ENCODE measurements at regions not wholly inside any gene's neighbourhood (a gene's known extent, or its start where the extent isn't known, plus 50 kb on each side); places are given as distances from the start of the nearest gene placed in this dataset.
A peak's percentile ranks its signal among the peaks of the same experiment; 100 is the strongest.

- ChIA-PET RAD21 (ENCODE audit: low non-redundant PET in 1 of 2, low total read pairs in 2 of 2, uncharacterized antibody in 2 of 2, unreplicated experiment in 2 of 2) (no interaction called here), POLR2A (no interaction called here), CTCF (no interaction called here)
- Histone ChIP-seq H3K9ac (ENCODE audit: low read length) (no peak overlapping the region), H4K20me1 (ENCODE audit: insufficient read depth) (no peaks in the 10 kb centered on the region), H3K4me3 (replicated peaks in 1 of 2; ENCODE audit: low read depth in 1 of 2, low read length in 2 of 2) (no peak overlapping the region), H3K36me3 (ENCODE audit: control insufficient read depth in 1 of 2, insufficient read depth in 2 of 2, low read length in 2 of 2) (no peaks in the 10 kb centered on the region), H3K4me1 (ENCODE audit: control insufficient read depth in 1 of 2, insufficient read depth in 2 of 2, low read length in 2 of 2) (peaks cover 0 to 15% of the 10 kb centered on the region in 2 experiments; a peak in 2 of 4 replicates), H3K4me2 (ENCODE audit: low read length) (peak overlapping the region; percentile 17), H3K9me3 (ENCODE audit: control insufficient read depth in 1 of 2, insufficient read depth in 1 of 2, low read depth in 1 of 2, low read length in 2 of 2) (no peaks in the 10 kb centered on the region), H3K79me2 (ENCODE audit: insufficient read depth, low read length) (no peaks in the 10 kb centered on the region), H2AFZ (ENCODE audit: low read depth, low read length, poor library complexity, severe bottlenecking) (no peak overlapping the region), H3K27ac (ENCODE audit: low read depth, low read length) (no peak overlapping the region), H3K27me3 (ENCODE audit: insufficient read depth, low read length) (no peaks in the 10 kb centered on the region), H3K9me2 (ENCODE audit: insufficient read depth) (no peaks in the 10 kb centered on the region)
- intact Hi-C loops (cut with micrococcal nuclease), result no loop called here
- TF ChIP-seq FOSL1 (IDR thresholded peaks at IDR 0.05; ENCODE audit: low read depth) (no peak), SRF (IDR thresholded peaks at IDR 0.05; ENCODE audit: low read depth) (no peak), SP1 (IDR thresholded peaks at IDR 0.05; ENCODE audit: low read depth) (no peak), YY1 (IDR thresholded peaks at IDR 0.05; ENCODE audit: extremely low read depth, insufficient replicate concordance, low read depth, low read length) (no peak), EGR1 (IDR thresholded peaks at IDR 0.05; ENCODE audit: low read depth) (no peak), MAX (IDR thresholded peaks at IDR 0.05) (no peak), TCF7L2 (IDR thresholded peaks at IDR 0.05; ENCODE audit: borderline replicate concordance, extremely low read depth, insufficient read depth, insufficient read length) (no peak), ELF1 (IDR thresholded peaks at IDR 0.05; ENCODE audit: borderline replicate concordance, low read depth) (no peak), SIN3A (IDR thresholded peaks at IDR 0.05; ENCODE audit: low read depth) (no peak), EZH2 (IDR thresholded peaks at IDR 0.05) (no peak), POLR2AphosphoS5 (IDR thresholded peaks at IDR 0.05; ENCODE audit: low read depth, low read length) (no peak), JUND (IDR thresholded peaks at IDR 0.05) (no peak)
- TF ChIP-seq, protein P1, sequence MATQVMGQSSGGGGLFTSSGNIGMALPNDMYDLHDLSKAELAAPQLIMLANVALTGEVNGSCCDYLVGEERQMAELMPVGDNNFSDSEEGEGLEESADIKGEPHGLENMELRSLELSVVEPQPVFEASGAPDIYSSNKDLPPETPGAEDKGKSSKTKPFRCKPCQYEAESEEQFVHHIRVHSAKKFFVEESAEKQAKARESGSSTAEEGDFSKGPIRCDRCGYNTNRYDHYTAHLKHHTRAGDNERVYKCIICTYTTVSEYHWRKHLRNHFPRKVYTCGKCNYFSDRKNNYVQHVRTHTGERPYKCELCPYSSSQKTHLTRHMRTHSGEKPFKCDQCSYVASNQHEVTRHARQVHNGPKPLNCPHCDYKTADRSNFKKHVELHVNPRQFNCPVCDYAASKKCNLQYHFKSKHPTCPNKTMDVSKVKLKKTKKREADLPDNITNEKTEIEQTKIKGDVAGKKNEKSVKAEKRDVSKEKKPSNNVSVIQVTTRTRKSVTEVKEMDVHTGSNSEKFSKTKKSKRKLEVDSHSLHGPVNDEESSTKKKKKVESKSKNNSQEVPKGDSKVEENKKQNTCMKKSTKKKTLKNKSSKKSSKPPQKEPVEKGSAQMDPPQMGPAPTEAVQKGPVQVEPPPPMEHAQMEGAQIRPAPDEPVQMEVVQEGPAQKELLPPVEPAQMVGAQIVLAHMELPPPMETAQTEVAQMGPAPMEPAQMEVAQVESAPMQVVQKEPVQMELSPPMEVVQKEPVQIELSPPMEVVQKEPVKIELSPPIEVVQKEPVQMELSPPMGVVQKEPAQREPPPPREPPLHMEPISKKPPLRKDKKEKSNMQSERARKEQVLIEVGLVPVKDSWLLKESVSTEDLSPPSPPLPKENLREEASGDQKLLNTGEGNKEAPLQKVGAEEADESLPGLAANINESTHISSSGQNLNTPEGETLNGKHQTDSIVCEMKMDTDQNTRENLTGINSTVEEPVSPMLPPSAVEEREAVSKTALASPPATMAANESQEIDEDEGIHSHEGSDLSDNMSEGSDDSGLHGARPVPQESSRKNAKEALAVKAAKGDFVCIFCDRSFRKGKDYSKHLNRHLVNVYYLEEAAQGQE (IDR thresholded peaks at IDR 0.05; ENCODE audit: low read depth), result no peak
- TF ChIP-seq, protein P2, sequence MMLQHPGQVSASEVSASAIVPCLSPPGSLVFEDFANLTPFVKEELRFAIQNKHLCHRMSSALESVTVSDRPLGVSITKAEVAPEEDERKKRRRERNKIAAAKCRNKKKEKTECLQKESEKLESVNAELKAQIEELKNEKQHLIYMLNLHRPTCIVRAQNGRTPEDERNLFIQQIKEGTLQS (IDR thresholded peaks at IDR 0.05), result no peak
- TF ChIP-seq, protein P3, sequence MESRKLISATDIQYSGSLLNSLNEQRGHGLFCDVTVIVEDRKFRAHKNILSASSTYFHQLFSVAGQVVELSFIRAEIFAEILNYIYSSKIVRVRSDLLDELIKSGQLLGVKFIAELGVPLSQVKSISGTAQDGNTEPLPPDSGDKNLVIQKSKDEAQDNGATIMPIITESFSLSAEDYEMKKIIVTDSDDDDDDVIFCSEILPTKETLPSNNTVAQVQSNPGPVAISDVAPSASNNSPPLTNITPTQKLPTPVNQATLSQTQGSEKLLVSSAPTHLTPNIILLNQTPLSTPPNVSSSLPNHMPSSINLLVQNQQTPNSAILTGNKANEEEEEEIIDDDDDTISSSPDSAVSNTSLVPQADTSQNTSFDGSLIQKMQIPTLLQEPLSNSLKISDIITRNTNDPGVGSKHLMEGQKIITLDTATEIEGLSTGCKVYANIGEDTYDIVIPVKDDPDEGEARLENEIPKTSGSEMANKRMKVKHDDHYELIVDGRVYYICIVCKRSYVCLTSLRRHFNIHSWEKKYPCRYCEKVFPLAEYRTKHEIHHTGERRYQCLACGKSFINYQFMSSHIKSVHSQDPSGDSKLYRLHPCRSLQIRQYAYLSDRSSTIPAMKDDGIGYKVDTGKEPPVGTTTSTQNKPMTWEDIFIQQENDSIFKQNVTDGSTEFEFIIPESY (IDR thresholded peaks at IDR 0.05; ENCODE audit: extremely low read depth, insufficient replicate concordance, low read length), result no peak
- no TSS peak for BruUV-seq (replicated peaks)
- ATAC-seq, result no peak
- no peak for DNase-seq (ENCODE audit: low read depth, low spot score)
Observed at GRCh38 chr16:35797811-35798210, 2338.4 kb downstream of the TP53TG3F start.

All from HCT116 (cell line).